ENCODE measurements at regions not wholly inside any gene's neighbourhood (a gene's known extent, or its start where the extent isn't known, plus 50 kb on each side); places are given as distances from the start of the nearest gene placed in this dataset.

DNA sequence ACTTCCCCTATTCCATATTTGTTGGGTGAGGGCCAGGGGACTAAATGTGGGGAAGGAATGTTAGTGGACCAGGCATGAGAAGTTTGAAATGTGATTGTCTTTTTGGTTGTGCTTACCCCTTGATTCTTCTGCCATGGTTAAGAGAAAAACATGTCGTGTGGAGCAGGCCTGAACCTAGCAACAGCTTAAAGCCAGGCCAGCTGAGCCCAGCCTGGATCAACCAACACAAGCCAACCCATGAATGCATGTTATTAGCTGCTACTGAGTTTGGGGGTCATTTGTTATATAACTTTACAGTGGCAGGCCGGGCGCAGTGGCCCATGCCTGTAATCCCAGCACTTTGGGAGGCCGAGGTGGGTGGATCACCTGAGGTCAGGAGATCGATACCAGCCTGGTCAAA lies 52.4 kb upstream of the TRIO start:
- no peak for DNase-seq

DNA sequence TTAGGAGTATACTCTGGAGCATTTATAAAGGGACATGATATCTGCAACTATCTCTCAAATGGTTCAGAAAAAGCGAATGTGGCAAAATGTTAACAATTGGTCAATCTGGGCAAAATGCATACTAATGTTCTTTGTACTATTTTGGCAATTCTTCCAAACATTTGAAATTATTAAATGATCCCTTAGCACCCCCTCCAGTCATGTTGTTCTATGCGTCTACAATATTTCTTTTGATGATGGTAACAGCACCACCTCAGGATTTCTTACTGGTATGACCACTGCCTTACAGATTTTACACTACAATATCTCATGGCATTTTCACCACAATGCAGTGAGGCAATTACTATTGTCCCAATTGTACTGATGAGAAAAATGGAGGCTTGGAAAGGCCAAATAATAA lies 52.9 kb upstream of the TRIO start:
- no peak for DNase-seq

DNA sequence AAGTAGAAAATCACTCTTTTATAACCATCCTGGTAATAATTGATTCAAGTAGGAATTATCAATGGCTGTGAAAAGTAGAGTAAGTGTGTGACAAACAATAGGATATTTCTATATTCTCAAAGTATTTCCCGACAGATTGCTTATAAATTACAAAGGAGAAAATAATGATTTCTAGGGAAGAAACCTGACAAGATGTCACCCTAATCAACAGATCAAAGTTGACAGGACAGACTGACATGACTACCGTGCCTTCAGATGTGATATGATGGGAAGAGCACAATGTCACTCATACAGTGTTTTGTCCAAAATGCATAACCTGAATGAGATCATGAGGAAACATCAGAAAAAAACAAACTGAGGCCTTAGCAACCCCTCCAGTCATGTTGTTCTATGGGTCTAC lies 53.9 kb upstream of the TRIO start:
- DNase-seq: no peak

DNA sequence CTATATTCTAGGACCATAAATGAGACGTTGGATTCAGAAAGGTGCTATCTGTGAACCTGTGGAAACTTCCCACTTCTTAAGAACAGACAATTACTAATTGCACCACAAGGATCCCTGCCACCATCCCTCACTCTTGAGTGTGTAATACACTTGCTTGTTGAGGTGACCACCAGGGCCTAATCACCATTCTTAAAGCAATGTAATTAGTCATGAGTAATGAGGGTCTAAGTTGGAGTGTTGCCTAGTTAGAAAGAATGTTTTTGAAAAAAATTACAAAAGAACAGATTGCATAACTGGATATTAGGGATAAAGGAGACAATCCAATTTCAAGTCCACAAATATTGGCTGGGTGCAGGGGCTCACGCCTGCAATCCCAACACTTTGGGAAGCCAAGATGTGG lies 56.9 kb upstream of the TRIO start:
- DNase-seq: no peak

DNA sequence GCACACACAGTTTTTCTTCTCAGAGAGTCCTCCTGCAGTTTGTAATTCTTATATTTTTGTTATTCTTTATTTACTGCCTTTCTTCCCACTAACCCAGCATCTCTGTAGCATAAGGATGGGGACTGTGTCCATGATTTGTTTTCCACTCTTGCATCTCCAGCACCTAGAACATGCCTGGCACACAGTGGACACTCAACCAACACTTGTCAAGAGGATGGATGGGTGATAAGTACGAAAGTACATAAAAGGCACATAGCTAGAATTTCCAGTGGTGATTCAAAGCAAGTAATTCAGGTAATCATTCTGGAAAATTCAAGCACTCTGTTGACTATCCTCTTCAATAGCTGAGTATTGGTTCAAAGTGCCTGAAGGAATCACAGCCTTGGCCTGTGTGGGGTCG lies 60.2 kb upstream of the TRIO start:
- DNase-seq: no peak

DNA sequence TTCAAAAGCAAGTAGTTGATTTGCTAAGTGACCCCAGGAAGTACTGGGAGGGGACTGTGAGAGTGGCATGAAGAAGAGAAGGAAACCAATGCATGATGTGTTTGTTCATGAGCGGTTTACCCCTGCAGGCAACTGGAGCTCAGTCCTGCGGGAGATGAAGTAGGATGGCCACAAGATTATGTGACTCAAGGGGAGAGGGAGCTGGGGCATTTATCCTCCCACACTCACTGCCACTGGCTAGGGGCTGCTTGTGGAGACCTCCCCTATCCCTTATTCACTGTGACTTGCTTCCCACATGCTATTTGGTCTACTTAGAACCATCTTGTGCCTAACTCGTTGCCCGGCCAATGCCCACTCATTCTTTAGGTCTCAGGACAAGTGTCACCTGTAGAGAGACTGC lies 60.6 kb upstream of the TRIO start:
- no peak for DNase-seq

DNA sequence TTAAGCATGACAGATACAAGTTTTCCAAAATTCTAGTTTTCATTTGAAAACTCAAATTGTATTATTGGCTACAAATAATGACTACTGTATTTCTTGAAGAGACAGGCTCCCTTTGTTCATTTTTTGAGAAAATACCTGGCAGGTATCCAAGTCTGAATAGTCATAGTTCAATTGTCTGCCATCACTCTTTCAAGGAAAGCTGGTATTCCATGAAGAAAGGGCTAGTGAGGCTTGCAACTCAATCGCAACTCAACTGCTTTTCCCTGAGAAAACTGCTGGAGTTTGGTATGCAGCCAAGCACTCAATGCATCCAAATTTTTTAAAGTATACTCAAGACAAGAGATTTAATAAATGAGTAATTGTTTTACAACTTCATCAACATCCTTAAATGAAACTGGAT lies 61.4 kb upstream of the TRIO start:
- DNase-seq: no peak

DNA sequence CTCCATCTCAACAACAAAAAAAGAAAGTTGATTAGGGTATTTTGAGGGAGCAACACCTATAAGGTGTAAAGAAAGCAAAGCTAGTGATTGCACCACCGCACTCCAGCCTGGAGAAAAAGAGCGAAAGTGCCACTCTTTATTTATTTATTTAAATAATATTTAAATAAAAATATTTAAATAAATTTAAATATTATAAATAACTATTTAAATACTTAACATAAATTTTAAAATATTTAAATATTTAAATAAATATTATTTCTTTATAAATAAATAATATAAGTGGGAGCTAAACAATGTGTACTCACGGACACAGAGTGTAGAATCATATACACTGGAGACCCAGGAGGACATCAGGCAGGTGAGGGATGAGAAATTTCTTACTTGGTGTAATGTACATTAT lies 64.4 kb upstream of the TRIO start:
- DNase-seq: no peak

DNA sequence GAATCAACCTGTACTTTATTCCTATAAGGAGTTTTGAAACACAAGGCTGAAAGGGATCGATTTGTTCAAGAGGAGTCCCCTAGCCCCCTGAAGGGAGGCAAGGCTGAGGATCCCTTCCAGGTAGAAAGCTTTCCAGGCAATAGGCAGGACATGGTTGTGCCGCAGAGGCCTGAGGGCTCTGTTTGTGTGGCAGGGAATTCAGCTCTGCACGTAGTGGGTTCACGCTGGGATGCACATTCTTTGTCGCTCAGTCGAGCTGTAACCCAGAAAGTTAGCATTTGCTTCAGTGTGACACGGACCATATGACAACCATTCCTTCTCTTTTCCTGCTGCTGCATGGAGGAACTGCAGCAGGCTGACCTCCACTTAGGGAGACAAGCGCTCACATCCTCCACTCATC lies 65.6 kb upstream of the TRIO start:
- DNase-seq: no peak

DNA sequence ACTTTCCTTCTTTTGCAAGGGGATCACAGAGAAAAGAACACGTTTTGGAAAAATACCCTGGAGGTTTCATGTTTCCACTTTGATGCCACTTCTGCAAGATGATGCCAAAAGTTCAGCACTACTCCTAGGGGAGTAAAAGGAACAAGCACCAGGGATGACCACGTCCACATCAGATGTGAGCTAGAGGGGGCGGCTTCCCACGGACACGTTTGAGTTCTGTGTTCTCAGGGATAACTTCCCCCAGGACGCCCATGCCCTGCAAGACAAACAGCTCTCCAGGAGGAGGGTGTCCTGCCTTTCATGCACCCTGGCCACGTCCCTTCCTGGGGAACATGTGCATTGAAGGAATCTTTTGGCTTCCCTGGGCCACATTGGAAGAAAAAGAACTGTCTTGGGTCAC lies 66.6 kb upstream of the TRIO start:
- no peak for DNase-seq

DNA sequence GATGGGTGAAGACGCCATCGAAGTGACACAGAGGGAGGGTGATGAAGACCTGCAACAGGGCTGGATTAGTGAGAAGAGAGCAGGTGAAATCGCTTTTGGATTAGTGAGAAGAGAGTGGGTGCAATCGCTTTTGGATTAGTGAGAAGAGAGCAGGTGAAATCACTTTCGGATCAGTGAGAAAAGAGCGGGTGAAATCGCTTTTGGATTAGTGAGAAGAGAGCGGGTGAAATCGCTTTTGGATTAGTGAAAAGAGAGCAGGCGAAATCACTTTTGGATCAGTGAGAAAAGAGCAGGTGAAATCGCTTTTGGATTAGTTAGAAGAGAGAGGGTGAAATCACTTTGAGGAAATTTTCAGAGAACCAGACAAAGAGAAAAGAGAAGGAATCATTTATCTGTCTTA lies 67.2 kb upstream of the TRIO start:
- no peak for DNase-seq

DNA sequence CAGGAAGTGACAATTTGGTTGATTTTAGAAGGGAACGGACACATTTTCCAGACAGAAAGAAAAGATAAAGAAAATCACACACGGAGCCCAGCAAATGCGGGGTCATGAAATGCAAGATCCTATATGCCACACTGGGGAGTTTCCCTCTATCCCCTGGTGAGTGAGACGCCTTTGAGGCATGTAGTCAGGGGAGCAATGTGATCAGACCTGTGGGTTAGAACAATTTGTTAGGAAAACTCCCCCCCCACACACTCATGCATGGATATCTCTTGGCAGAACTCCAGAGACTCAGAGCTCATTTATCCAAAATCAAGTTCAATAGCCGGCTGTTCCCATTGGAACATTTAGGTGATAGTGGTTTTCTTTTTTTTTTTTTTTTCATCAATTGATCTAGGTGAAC lies 71.7 kb upstream of the TRIO start:
- DNase-seq: no peak

DNA sequence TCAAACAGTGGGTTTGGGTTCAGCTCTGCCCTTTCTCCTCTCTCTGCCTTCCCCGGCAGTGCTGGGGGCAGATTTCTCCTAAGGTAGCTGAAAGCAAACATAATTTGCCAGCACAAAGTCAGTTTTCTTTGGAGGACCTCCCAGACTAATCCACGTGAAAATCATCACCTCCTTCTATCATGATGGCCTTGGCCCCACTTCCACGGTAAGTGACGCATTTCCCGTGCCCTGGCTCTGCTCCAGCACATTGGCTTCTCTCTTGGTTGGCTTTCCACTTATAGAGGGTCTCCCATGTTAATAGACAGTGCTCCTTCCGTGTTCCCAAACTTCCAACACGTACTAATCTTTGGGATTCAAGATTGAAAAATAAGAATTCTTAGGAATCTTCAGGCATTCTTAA lies 74.1 kb upstream of the TRIO start:
- DNase-seq: no peak

DNA sequence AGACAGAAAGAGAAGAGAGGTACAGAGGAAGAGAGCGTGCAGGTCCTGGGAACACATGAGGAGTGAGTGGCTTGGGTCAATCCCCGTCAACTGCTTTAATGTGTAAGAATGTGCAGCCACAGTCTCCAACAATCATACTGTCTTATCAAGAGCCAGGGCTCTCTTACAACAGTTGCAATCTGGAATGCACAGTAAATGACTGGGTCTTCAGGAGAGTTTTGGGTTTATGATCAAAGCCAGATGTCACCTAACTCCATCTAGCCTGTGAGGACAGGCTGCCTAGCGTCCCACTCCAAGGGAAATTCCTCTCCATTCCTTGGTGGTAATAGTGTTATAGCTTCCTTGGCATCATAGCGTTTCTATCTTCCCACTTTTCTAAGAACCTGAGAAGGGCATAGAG lies 75.0 kb upstream of the TRIO start:
- DNase-seq: no peak

DNA sequence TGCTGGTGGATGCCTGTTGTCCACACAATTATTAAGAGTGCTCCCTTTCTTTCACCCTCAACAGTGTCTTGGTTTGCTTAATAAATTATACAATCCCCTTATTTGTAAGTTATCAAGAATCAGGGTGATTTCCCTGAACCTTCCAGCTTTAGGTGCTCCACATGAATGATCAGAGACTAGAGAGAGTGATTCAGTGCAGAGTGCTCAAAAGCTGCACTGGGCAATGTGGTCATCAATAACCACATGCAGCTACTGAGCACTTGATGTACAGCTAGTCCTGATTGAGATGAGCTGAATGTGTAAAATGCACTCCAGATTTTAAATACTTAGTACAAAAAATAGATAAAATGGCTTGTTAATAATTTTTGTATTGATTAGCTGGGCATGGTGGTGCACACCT lies 76.8 kb upstream of the TRIO start:
- no peak for DNase-seq

DNA sequence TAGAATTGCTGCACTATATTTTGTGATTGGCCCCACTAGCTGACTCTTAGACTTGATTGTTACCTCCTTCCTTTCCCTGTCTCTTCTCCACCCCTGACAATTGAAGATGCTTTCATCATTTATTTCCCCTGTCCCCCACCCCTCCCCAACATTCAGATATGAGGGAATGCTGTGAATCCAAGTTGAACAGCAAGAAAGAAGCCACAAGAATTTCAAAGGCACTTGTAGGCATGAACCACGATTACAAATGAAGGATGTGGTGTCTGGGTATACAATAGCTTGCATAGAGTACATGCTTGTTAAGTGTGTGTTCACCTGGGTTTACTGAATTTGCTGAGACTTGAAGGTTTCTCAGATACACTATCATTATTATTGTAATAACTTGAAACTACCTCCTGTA lies 78.3 kb upstream of the TRIO start:
- no peak for DNase-seq

DNA sequence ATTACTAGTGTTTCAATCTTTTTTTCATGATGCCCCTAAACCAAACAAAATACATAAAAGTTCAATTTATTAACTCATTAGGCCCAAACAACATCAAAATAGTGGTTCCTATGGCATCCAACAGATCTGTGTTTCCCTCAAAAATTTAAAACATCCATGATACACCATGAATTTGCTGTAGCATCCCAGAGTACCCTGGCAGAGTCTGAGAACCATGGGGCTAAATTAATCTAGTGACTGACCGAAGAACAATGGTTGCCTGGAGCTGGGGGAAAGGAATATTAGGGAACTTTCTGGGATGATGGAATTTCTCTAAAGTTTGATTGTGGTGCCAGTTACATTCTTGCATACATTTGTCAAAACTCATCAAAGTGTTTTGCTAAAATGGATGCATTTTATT lies 79.5 kb upstream of the TRIO start:
- DNase-seq: no peak

DNA sequence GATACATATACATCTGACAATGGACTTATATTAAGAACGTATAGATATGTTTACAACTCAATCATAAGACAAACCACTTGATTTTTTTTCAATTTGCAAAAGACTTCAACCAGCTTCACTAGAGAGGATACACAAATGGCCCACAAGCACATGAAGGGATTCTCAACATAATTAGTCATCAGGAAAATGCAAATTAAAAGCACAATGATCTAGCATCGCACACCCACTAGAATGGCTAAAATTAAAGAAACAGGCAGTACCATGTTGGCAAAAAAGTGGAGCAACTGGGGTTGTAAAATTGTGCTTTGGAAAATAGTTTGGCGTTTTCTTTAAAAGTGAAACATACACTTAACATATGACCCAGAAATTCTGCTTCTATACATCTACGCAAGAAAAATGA lies 80.0 kb upstream of the TRIO start:
- no peak for DNase-seq

DNA sequence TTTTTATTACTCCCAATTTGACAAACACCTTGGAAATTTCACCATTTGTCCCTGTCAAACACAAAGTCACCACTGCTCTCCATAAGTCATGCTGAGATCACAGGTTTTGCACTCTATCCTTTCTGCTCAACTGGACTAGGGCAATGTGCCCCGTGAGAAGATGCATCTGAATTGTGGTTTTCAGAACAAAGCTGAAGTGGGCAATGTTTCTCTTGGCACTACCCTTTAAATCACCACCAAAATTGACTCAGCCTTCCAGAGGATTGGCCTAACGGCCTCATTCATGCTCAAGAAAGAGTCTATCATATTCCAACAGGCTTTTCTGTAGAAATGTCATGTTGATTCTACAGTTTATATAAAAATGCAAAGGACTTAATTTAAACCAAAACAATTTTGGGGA lies 81.0 kb upstream of the TRIO start:
- DNase-seq: no peak

DNA sequence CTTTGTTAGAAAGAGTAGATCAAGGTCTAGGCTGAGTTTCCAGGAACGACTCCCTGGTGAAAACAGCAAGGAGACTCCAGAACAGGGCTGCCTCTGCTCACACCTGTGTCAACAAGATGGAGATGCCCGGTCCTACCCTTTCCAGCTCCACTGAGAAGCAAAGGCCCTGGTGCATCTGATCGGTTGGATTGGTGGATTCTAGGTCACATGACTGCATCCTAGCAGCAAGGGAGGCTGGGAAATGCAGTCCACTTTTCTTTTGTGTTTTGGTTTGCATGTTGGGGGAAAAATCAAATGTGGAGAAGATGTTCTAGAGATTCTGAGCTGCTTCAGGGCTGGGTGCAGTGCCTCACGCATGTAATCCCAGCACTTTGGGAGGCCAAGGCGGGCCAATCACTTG lies 82.0 kb upstream of the TRIO start:
- no peak for DNase-seq

DNA sequence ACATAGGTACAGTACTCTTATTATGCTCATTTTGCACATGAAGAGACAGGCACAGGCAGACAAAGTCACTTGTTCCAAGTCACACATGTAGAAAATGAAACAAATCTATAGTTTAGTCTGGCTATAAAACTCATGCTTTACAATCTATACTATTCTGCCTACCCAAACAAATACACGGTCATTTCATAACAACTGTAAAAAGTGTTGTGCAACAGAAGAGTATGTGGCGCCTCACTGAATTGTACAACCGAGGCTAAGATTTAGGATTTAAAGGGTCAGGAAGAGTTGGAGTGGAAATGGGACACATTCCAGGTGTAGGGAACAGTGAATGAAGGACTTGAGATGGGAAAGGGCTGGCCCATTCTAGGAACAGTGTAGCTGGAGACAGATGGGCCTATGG lies 82.9 kb upstream of the TRIO start:
- DNase-seq: no peak

DNA sequence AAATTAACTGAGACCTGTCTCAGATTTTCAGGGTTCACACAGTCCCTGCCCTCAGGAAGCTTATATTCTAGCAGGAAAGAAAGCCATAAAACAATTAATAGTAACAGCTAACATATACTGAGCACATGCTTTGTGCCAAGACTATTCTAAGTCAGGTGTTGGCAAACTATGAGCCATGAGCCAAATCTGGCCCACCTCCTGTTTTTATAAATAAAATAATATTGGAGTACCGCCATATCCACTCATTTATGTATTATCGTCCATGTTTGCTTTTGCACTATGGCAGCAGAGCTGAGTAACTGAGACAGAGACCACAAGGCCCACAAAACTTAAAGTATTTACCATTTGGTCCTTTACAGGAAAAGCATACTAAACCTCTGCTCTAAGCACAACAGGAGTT lies 83.3 kb upstream of the TRIO start:
- no peak for DNase-seq

DNA sequence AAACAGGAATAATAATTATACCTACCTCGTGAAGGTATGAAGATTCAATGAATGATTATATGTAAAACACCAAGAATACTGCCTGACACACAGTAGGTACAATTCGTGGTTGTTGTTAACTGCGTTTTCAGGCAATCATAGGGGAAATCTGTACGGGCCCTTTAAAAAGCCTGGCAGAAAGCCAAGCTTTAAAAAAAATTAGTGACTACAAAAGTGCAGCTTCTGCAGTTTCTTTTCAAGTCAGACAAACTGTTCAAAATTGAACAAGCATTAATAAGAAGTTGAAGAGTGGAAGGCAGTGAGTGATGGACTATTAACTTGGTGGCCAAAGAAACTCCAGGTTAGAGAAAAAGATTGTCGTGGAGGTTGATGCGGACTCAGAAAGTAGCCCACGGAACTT lies 85.9 kb upstream of the TRIO start:
- DNase-seq: no peak

DNA sequence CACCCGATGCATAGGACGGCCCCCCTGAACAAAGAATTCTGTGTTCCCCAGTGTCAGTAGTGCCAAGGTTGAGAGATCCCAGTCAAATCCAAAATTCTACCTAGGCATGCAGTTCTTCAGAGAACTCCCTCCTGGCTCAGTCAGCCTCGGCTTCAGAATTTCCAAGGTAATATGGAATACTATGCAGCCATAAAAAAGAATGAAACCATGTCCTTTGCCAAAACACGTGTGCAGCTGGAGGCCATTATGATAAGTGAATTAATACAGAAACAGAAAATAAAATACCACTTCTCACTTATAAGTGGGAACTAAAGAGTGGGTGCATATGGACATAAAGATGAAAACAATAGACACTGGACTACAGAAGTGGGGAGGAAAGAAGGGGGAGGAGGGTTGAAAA lies 87.1 kb upstream of the TRIO start:
- no peak for DNase-seq

DNA sequence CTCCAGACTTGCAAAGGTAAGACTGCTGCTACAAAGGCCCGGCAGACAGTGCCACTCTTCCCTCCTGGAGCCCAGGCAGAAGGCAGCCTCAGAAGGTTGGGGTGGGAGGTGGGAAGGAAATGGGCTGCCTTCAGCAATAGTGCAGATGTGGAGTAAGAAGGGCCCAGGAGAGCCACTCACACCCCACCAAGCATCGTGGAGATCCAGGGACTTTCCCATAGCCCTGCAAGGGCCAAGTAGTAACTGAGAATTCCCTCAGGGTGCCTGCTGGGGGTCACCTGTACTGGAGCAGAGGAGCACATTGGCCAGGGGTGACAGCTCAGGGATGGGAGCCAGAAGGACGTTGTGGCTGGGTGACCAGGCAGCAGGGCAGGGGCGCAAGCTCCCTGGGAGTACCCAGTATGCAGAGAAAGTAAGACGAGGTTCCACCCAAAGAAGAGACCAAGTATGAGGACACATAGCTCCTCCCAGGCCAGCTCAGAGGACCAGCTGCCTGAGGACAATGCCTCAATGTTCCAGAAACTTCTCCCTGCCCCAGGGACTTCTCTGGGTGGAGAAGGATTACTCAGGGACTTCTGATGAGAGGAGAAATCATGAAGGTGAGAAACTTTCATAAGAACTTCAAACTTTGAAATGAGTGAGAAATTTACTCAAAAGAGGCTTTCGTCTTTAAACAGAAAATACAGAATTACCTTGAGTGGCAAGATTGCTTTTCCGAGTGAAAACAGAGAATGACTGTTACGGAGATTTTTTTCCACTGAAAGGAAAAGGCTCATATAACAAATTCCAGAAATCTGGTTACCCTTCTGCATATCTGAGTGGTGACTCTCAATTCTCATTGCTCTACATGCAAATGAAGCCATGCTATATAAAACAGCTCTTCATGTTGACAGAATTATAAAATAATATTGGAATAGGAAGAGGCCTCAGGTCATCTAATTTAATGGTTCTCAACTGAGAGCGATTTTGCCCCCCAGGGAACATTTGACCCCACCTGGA lies 87.9 kb upstream of the TRIO start:
- DNase-seq: no peak

Data from COR-L47 (cell line).